Activated CD4-positive, CD25-positive, alpha-beta regulatory T cell treated with anti-CD3 and anti-CD28 coated beads, Interleukin-2, amount 50 U/mL, for 16 hours (primary cell): ENCODE measurements at regions not wholly inside any gene's neighbourhood (a gene's known extent, or its start where the extent isn't known, plus 50 kb on each side); places are given as distances from the start of the nearest gene placed in this dataset.

Experiments
- DNase-seq: peaks from one replicate; pipeline ENCODE4 v3.0.0-alpha.2; 2020; ENCODE audit warnings: low read depth, low spot score

DNA sequence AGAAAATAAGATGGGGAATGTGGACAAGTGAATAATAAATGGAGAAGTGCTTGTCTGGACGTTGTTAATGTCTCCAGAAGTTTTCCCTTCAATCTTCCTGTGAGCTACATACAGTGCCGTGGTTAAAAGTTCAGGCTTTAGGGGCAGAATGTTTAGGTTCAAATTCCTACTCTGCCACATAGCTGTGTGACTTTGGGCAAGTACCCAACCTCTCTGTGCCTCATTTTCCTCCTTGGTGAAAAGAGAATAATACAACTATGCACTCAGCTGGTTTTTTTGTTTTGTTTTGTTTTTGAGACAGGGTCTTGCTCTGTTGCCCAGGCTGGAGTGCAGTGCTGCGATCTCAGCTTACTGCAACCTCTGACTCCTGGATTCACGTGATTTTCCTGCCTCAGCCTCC, 143.5 kb downstream of the CHIC2 start:
- DNase-seq, result no peak

DNA sequence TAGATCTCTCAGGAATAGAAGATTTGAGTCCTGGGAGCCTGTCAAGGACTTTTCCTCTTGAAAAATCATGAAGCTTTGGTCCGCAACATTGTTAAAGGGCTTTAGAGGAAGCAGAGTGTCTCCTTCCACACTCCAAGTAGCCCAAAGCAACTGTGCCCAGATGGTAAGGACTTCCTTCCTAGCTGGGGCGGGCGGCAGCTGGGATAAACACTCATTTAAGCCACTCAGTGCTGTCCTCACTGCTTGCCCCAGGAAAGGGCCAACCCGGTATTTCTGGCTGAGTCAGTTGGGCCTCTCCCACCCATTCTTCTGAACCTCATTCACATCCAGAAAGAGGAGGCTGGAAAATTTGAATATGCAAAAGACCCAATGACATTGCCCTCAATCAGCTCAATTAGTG, 144.3 kb downstream of the CHIC2 start:
- DNase-seq, result no peak

DNA sequence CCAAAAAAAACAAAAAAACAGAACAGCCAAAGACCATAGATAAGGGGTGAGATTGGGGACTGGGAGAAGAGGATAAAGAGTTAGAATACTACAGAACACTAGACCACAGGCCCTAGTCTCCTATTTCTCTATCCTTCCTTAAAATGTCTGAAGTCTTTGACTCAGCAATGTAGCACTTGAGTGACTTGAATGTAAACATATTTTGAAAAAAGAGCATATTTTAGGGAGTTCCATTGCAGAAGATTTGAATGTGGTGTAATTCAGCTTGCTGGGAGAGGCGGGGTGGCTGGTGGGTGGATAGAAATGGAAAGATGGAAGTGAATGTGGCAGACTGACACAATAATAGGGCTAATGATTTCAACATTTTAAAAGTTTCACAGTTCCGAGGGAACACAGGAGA, 144.9 kb downstream of the CHIC2 start:
- no peak for DNase-seq

DNA sequence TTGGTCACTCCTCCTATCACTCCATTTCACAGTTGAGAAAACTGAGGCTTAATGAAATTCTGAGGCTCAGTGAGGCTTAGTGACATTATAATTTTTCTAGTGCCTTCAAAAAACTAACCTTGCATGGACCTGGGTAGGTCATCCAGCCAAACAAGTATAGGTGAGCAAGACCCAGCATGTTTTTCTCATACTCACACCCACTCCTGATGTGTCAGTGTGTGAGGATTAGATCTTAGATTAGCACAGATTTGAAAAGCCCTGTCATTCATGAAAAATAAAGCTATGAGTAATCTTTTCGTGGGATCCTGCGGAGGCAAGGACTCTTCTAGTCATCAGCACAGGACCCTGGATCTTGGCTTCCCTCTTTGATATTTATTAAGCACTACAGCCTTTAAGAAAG, 146.7 kb downstream of the CHIC2 start:
- no peak for DNase-seq

DNA sequence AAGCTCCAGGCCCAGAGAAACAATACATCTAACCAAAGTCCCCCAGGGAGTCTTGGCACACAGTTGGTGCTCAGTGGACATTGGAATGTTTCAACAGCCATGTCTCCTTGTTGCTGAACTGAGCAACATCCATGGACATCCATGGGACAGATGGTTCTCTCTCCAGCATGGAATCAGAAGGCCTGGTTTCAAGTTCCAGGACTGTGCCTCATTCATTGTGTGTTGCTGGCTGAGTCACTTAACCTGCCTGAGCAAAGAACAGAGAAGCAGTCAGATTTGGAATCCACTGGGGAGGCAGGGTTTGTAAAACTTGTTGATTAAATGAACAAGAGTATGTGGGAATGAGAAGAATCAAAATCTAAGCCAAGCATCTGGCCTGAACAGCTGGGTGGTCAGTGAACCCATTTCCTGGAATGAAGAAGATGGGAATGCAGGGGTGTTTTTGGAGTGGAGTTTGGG, 147.9 kb downstream of the CHIC2 start:
- DNase-seq, result no peak

DNA sequence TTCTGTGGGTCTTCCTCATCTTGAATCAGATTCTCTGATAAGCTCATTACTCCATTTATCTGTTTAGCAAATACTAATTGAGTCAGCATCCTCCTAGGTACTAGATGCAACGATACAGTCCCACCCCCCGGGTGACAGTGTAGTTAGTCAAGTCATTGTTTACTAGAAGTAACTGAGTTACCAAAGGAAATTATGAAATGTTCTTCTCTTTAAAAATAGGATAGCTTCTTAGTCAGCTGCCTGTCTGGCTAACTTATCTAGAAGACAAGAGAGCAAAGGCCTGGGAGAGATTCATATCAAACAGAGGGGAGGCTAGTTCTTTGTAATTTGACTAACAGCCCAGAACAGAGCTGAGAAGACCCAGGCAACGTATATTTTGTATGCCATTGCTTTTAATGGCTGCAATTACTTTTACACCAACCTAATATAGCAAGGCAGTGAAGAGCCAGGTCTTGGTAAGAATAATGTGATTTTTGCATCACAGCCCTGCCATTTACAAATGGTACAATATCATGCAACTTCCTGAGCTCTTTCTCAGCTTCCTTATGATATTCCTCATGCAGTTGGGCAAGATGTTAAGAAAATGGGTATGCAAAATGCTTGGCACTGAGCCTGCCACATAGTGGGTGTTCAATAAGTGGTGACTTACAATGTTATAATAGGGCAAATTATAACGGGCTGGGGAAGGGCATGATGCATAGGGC, 149.9 kb downstream of the CHIC2 start:
- no peak for DNase-seq

DNA sequence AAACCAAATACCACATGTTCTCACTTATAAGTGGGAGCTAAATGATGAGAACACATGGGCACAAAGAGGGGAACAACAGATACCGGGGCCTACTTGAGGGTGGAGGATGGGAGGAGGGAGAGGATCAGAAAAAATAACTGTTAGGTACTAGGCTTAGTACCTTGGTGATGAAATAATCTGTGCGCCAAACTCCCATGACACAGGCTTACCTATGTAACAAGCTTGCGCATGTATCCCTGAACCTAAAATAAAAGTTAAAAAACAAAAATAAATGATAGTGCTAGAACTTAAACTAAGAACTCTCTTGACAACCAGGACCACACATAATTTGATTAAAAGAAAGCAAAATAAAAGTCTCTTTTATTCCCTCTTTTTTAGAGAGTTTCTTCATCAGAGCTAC, 150.6 kb downstream of the CHIC2 start:
- DNase-seq, result no peak

DNA sequence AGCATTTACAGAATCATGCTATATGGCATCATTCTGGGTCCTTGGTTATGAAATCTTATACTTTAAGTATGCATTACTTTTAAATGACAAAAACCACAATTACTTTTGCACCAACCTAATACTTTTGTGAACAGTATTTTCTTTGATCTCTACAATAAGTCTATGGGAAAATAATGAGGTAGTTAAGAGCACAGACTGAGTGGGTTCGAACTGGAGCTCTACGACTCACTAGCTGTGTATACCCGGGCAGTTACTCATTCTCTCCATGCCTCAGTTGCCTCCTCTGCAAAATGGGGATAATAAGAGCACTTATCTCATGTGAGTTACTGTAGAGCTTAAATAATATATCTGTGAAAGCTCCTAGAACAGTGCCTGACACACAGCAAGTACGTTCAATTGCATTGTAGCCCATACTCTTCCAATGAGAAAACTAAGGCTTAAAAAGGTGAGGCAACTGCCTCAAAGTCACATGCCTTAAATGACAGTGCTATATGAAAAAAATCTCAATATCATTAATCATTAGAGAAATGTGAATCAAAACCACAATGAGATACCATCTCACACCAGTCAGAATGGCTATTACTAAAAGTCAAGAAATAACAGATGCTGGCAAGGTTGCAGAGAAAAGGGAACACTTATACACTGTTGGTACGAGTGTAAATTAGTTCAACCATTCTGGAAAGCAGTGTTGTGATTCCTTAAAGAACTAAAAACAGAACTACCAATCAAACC, 151.5 kb downstream of the CHIC2 start:
- DNase-seq, result no peak

DNA sequence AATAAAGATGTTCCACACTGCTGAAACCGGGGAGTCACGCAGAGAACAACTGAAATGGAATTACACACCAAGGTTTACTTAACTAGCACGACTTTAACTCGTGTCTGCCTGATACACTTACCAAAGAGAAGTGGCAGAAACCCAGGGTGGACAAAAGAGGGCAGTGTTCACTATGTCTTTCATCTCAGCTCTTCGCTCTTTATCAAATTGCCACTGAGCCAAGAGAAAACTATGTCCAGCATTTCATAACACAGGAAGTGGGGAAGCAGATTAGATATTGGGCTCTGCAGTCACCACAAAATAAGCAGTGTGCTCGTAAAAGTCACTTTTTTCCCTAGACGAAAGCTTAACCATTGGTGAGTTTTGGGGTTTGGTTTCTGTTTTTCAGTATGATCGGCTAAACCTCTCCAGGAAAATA, 155.7 kb downstream of the CHIC2 start:
- no peak for DNase-seq

DNA sequence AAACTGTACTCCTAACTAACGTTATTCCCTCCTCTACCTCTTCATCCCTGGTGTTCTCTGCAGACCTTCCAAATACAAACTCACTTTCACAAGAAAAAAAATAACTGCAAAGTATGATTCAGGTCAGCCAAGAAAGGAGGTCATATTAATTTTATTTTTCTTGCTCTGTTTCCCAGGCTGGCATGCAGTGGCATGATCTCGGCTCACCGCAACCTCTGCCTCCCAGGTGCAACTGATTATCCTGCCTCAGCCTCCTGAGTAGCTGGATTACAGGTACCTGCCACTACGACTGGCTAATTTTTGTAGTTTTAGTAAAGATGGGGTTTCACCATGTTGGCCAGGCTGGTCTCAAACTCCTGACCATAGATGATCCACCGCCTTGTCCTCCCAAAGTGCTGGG, 156.6 kb downstream of the CHIC2 start:
- DNase-seq, result no peak

DNA sequence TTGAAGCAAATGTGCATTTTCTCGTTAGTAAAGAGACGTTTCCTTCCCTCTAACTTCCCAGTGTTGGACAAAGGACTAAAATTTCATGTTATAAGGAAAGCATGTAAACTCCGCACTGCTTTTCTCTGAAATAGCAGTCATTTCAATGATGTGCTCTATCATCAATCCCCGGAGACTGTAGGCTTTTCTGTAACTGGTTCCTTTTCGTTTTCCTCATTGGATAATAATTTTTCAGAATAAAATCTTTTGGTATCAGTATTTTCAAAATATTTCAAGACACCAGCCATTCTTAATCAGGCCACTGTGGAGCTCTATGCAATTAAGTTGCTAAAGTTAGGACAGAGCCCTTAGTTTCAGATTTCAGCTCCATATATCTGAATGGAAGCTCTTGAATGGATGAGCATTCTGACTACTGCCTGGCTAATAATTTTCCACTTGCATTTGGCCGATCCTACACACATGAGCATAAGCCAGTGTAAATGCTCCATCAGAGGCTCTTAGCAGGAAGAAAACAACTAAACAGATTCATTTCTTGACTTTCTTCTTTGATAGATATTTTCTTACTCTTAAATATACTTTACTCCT, 157.7 kb downstream of the CHIC2 start:
- DNase-seq, result no peak

DNA sequence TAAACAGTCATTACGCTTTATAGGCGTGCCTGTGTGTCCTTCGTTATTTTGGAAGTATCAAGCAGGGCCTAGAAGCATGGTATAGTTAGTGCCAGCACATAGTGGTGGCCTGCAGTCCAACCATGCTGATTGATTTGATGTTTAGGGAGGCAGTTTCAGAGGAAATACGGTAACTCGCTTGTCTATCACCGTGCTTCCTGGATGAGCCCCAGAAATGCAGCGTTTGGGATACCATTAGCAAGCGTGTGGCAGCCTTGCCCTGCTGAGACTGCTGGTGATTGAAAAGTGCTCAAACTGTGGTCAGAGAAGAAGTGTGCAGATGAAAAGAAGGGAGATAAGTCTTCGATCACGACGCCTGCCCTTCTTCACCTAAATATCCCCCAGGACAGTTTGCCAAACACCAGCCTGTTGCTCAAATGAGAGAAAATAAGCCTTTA, 158.4 kb downstream of the CHIC2 start:
- no peak for DNase-seq

DNA sequence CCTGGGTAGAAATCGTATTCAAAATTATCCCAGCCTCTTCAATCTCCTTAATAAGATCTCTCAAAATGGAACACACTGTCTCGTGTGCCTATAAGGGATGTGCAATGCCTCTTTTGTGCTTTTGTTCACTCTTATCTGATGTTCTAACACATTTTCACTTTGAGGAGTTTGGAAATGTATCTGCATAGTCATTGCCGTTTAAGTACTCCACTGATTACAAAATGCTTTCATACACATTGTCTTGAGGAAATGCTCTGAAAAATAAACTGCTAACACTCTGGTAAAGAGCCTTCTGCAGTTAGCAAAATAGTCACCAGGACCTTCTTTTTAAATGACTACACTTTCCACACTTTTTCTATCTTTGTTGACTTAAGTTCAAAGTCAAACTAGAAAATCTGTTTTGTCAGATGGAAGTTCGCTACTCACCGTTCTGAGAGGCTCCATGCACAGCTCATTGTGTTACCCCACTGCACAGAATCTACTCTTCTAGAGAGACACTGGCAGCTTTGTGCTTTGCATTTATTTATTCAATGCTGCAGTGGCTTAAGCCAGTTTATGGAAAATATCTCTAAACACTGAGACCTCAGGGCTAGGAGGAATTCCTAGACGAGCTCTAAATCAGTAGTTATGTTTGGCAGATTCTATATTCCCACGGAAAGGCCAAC, 159.0 kb downstream of the CHIC2 start:
- no peak for DNase-seq

DNA sequence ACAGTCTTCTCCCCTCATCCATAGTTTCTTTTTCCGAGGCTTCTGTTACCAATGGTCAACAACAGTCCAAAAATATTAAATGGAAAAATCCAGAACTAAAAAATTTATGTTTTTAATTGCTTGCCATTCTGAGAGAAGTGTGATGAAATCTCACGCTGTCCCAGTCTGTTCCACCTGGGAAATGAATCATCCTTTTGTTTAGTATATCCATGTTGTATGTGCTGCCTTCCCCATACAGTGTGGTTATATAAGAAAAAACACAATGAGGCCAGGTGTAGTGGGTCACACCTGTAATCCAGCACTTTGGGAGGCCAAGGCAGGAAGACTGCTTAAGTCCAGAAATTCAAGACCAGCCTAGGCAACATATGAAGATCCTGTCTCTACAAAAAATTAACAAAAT, 161.6 kb downstream of the CHIC2 start:
- DNase-seq, result no peak

DNA sequence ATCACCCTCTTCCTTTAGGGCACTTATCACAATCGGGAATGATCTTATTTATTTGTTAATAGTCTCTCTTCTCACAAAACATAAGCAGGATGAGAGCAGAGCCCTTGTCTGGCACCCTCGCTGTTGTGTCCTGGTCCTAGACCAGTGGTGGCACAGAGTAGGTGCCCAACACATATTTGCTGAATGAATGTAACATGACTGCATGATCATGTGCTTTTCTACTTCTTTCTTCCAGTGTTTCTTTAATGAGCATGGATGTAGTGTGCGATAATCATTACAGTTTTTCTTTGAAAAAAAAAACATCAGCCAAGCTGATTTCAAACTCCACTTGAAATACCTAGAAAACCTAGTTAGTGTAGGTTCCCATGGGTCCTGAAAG, 164.1 kb downstream of the CHIC2 start:
- DNase-seq, result no peak

DNA sequence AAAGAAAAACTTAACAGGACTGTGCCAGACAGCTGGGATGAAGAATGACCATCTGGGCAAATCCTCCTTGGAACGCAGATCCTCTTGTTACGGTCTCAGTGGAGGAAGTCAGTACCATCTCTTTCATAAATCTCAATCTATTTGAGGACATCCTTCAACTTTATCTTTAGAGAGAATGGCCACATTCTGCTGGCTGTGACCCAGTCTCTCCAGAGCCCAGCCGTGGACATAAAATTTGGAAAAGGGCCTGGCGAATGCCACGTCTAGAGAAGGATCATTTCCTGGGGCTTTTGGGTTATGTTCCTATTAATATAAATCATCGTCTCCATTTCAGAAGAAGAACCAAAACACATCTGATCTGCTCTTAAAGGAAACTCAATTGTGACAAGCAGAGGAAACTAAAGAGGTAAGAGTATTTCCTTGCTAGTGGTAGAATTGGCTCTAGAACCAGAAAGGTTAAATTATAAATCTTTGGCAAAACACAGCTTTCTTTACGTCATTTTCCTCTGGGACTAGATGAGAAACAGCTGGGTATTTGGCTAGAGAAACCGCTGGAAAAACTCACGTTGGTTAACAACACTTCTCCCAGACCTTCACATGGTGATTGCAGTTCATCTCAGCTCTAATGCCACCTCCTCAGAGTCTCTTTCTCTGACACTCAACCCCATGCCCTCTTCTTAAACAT, 164.7 kb downstream of the CHIC2 start:
- DNase-seq, result no peak

DNA sequence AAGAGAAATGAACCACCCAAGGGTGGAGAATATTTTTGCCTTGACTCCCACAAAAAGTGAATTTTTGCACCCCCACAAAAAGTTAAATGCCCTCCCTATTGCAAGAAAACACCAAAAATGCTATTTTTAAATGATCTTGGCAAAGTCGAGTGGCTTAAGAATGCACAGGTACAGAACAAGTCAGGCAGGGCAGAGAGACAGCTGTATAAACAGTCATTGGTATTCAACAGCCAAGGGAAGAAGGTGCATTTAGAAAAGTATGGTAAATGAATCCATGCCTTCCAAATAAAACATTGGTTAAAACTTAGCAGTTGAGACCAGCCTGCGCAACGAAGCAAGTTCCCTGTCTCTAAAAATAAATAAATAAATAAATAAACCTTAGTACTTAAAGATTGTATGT, 169.3 kb downstream of the CHIC2 start:
- no peak for DNase-seq

DNA sequence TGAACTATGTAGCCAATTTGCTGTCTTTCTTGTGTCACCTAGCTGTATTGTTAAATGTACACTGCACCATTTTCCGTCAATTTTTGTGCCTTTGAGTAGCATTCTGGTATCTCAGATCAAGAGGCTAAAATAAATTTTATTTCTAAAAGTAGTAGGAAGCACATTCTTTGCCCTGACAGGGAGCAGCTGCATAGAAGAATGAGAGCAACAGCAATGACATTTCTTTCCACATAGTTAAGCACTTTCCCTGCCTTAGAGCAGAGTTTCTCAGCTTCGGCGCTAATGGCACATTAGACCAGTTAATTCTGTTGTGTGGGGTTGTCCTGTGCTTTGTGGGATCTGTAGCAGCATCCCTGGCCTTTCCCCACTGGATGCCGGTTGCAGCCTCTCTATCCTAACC, 173.9 kb downstream of the CHIC2 start:
- DNase-seq, result no peak

DNA sequence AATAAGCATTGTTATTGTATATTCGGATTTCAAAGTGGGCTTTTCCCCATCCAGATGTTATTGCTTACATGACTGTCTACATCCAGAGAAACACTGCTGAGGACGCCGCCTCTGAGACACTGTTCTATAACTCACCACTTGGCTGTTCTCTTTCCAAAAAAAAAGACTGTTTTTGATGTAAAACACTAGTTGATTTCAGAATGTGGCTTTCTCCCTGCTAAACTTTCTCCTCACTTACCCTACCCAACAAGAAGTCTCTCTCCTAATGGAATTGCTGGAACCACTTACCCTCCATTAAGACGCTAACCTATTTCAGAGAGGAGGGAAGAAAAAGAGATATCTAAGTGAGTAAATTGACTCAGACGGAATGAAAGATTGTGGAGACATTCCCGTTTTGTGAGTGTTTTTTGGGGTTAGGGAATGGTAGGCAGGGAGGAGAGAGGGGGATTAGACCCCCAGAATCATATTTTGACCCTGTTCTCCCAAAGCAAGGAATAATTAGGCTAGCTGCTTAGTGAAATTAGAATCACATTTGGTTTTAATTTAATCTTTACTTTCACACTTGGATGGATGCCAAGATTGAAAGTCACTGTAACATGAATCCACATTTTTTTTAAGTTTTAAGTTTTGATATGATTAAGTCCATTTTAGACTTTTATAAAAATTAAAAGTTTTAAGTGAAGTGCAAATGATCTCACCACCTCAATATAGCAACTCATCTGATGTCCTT, 174.9 kb downstream of the CHIC2 start:
- no peak for DNase-seq

DNA sequence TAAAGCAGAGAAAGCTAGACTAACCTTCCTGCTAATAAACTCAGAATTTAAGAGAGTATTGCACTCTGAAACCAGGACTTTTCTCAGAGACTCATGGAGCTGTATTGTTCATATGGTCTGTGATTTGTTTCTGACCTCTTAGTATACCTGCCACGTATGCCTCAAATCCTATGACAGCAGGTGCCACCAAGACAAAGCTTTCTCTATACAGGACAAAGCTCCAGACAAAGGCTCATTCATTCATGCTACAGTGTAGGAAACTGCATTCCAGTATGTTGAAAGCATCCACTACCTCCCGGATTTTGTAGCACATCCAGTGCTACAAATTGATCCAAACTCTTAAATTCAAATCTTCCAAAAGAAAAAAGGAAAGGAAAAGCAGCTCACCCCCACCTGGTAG, 178.3 kb downstream of the CHIC2 start:
- no peak for DNase-seq

DNA sequence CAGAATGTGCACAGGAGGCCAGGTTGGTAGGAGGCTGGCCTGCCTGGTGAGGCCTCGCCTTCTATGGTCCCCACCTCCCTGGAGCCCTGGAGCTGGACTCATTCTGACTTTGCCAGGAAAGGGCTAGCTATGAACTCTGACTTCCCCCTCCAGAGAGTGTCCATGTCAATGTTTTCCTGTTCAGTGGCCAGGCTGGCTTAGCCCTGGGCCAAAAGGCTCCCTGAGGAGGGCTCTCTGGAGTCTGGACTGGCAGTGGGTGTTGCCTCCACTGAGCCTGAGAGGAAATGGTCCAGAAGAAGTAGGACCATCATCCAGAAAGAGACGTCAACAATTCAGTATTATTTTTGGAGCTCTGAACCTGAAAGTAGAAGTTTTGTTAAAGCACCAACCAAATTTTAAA, 178.7 kb downstream of the CHIC2 start:
- no peak for DNase-seq
